VCaP (cell line): ENCODE measurements at regions not wholly inside any gene's neighbourhood (a gene's known extent, or its start where the extent isn't known, plus 50 kb on each side); places are given as distances from the start of the nearest gene placed in this dataset.

ENCODE experiments used
- H3K27ac ChIP-seq: fragments of 450-650 bp; 2 replicates; pipeline ENCODE4 v1.5.1; 2017
- TF ChIP-seq, protein P1 (sequence below): fragments of 450-650 bp; conservative IDR thresholded peaks from 2 replicates; pipeline ENCODE4 v1.5.1; 2017; ENCODE audit warnings: mild to moderate bottlenecking, moderate library complexity

GRCh38 chr22:22978637-22979036 is 91.0 kb downstream of the IGLL5 start:
- TF ChIP-seq, protein P1, sequence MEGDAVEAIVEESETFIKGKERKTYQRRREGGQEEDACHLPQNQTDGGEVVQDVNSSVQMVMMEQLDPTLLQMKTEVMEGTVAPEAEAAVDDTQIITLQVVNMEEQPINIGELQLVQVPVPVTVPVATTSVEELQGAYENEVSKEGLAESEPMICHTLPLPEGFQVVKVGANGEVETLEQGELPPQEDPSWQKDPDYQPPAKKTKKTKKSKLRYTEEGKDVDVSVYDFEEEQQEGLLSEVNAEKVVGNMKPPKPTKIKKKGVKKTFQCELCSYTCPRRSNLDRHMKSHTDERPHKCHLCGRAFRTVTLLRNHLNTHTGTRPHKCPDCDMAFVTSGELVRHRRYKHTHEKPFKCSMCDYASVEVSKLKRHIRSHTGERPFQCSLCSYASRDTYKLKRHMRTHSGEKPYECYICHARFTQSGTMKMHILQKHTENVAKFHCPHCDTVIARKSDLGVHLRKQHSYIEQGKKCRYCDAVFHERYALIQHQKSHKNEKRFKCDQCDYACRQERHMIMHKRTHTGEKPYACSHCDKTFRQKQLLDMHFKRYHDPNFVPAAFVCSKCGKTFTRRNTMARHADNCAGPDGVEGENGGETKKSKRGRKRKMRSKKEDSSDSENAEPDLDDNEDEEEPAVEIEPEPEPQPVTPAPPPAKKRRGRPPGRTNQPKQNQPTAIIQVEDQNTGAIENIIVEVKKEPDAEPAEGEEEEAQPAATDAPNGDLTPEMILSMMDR, result no peak
- H3K27ac ChIP-seq, result no peak overlapping the region

GRCh38 chr22:22979121-22979724 is 91.1 kb upstream of the GNAZ start:
- TF ChIP-seq, protein P1, result no peak
- no peak overlapping the region for H3K27ac ChIP-seq

DNA sequence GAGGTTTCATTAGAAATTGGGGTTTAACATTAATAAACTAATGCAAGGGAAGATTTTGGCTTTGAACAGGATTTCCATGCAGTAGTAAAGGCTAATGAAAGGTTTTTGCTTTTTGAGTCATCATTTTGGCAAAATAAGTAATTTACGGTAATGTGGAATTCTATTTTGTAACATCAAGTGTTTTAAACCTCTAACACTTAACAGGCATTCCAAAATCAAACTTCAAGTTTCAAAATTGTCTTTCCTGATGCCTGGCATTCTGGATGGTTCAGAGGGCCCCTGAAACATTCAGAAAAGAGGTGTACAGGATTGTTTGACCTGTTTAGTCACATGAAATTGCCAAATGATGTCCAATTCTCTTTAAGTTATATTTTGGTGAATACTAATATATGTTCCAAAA is 90.4 kb upstream of the GNAZ start:
- H3K27ac ChIP-seq, result no peak overlapping the region
- TF ChIP-seq, protein P1, result no peak

GRCh38 chr22:22981670-22982571 is 88.4 kb upstream of the GNAZ start:
- TF ChIP-seq, protein P1, result no peak
- H3K27ac ChIP-seq, result no peak overlapping the region

- TF ChIP-seq, protein P1, result no peak
- H3K27ac ChIP-seq, result no peak overlapping the region
Observed at GRCh38 chr22:22982616-22983015, 87.7 kb upstream of the GNAZ start.

DNA sequence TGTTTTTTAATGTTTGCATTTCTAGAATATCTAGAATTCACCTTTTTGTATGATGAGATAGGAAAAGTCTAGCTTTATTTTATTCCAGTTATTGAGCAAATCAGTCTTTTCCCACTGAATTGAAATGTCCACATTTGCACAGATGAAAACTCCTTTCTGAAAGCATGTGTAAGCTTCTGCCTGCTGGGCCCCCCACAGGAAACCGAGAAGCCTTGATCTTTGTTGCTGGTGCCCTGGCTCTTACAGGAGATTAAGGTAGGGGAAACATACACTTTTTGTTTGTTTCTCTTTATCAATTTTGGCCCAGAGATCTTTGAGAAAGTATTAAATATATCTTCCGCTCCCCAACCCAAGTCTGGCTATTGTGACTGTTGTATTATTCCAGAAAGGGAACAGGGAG is 87.2 kb upstream of the GNAZ start:
- TF ChIP-seq, protein P1, result no peak
- no peak overlapping the region for H3K27ac ChIP-seq

DNA sequence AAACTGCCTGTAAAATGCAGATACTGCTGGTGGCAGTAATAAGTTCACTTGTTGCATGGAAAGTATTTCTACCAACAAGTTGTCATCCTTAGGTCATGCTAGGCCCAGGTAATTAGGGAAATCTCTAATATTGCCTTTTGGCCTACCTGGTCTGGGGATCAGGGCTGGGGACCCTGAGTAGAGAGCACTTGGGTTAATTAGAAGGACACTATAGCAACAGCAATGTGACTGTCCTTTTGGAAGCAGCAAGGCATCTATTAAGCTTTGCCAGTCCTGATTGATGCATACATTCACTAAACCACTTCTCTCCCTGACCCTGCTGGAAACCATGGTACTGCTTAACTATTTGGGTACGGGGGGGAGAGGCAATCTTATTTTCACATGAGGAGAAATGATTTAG is 86.5 kb upstream of the GNAZ start:
- no peak overlapping the region for H3K27ac ChIP-seq
- TF ChIP-seq, protein P1, result no peak
